ENCODE measurements at regions not wholly inside any gene's neighbourhood (a gene's known extent, or its start where the extent isn't known, plus 50 kb on each side); places are given as distances from the start of the nearest gene placed in this dataset.

DNA sequence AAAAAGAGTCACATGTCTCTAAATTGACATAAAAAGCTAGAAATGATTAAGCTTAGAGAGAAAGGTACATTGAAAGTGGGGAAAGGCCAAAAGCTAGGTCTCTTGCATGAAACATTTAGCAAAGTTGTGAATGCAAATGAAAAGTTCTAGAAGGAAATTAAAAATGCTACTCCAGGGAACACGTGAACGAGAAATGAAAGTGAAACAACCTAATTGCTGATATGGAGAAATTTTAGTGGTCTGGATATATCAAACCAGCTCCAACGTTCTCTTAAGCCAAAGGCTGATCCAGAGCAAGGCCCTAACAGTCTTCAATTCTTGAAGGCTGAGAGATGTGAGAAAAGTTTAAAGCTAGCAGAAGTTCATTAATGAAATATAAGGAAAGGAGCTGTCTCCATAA lies 419.8 kb downstream of the SLITRK6 start:
- ChIA-PET POLR2A (no interaction called here), CTCF (no interaction called here)
- Mint-ChIP-seq H3K4me1 (ENCODE audit: low read depth) (peaks cover 8% of the 10 kb centered on the region), H3K4me3 (no peak overlapping the region), H3K9me3 (no peaks in the 10 kb centered on the region), H3K27me3 (no peaks in the 10 kb centered on the region), H3K27ac (no peak overlapping the region), H3K36me3 (no peaks in the 10 kb centered on the region)
- intact Hi-C loops (cut with micrococcal nuclease): no loop called here
- no peak for DNase-seq

DNA sequence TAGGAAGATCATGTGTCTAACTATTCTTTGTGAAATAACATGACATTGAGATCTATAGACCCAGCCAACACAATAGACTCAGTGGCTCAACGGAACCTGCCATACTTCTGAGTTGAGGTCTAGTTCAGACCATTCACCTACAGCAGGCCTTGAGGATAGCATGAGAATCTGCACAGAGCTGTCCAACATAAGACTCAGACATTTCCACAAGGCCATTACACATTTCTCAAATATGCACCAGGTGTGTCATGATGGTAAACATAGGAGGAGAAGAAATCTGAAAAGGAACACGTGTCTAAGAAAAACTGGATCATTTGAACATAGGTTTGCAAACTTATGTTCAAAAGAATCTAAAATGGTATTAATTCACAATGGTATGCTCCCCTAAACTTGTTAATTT lies 421.4 kb downstream of the SLITRK6 start:
- H3K9me3 Mint-ChIP-seq: peaks cover 3% of the 10 kb centered on the region

DNA sequence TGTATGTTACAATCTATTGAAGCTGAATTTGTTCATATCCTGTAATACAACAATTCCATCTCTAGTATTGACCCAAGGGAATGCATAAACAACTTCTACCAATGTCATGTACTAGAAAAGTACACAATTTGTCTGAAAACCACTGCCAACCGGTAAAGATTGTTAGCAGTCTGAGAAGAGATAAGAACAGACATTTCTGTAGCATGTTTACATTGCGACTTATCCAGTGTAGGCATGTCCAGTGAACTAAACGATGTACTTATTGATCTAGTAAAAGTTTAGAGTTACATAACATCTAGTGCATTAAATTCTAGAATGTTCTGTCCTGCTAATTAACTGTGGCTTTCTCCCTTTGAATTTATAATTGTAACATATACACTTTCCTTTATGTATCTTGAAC lies 425.9 kb downstream of the SLITRK6 start:
- Mint-ChIP-seq H3K27me3 (no peaks in the 10 kb centered on the region), H3K4me3 (no peak overlapping the region), H3K4me1 (ENCODE audit: low read depth) (no peaks in the 10 kb centered on the region), H3K36me3 (no peaks in the 10 kb centered on the region), H3K9me3 (peaks cover 3% of the 10 kb centered on the region), H3K27ac (no peak overlapping the region)
- intact Hi-C loops (cut with micrococcal nuclease): no loop called here
- ChIA-PET CTCF (no interaction called here), POLR2A (no interaction called here)
- DNase-seq: no peak

More for the DNA sequence above, 421.4 kb downstream of the SLITRK6 start:
- no peak overlapping the region for H3K4me3 Mint-ChIP-seq
- no peaks in the 10 kb centered on the region for H3K36me3 Mint-ChIP-seq
- intact Hi-C loops (cut with micrococcal nuclease): no loop called here
- POLR2A ChIA-PET: no interaction called here
- H3K4me1 Mint-ChIP-seq (ENCODE audit: low read depth): peaks cover 8% of the 10 kb centered on the region
- H3K27me3 Mint-ChIP-seq: no peaks in the 10 kb centered on the region
- no peak overlapping the region for H3K27ac Mint-ChIP-seq
- no peak for DNase-seq
- CTCF ChIA-PET: no interaction called here

DNA sequence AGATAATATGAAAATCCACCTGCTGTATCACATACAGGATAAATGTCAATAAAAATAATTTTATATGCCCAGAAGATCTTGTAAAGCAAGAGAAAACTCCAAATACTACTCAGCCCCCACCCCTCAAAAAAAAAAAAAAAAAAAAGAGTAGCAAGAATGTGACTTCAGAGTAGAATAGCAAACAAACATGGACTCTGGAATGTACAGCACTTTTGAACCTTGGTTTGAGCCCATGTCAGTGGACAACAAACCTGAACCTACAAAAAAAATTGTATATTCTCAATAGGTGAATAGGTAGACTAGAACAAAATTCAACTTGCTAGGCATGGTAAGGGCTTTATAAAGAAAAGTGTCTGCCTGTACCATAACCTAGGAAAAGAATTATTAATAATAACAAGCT lies 428.0 kb downstream of the SLITRK6 start:
- no peaks in the 10 kb centered on the region for H3K27me3 Mint-ChIP-seq
- POLR2A ChIA-PET: no interaction called here
- no peak overlapping the region for H3K27ac Mint-ChIP-seq
- CTCF ChIA-PET: no interaction called here
- intact Hi-C loops (cut with micrococcal nuclease): no loop called here
- H3K4me1 Mint-ChIP-seq (ENCODE audit: low read depth): no peaks in the 10 kb centered on the region
- no peaks in the 10 kb centered on the region for H3K36me3 Mint-ChIP-seq
- H3K9me3 Mint-ChIP-seq: peaks cover 3% of the 10 kb centered on the region
- H3K4me3 Mint-ChIP-seq: no peak overlapping the region
- DNase-seq: no peak

DNA sequence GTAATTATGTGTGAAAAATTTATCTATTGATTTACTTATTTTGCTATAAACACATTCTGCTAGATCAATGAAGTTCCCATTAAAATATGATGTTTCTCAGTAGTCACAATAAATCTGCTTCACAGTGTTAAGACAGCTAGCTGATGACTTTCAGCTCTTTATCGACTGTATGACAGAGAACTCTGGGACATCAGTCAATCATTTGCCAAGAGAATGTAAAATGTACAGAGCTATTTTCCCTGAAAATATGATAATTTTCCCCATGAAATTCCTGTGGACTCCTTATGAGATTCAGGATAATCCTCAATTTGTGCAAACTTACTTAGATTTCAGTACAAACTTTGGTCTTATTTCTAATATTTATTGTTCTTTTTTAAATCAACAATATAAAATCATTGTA lies 430.5 kb downstream of the SLITRK6 start:
- CTCF ChIA-PET: no interaction called here
- no peak for DNase-seq
- Mint-ChIP-seq H3K9me3 (peaks cover 3% of the 10 kb centered on the region), H3K27me3 (no peaks in the 10 kb centered on the region), H3K27ac (no peak overlapping the region), H3K4me3 (no peak overlapping the region), H3K36me3 (no peaks in the 10 kb centered on the region), H3K4me1 (ENCODE audit: low read depth) (no peaks in the 10 kb centered on the region)
- POLR2A ChIA-PET: no interaction called here
- intact Hi-C loops (cut with micrococcal nuclease): no loop called here

DNA sequence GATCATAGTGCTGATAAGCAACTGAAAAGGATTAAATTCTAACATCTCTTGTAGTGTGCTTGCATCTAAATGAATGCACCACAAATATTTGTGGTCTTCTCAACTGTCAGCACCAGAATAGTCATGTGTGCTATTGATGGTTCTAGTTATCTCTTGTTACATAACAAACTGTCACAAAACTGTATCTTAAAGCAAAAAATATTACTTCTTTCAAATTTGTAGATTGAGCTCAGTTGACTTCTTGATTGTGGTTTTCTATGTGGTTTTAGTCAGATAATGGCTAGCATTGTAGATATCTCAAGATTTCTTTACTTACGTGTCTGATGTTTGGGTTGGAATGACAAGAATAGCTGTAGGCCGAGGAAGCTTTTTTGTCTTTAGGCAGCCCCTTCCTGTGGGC lies 431.3 kb downstream of the SLITRK6 start:
- CTCF ChIA-PET: interaction anchor here (0.6 kb wide), 2 partner anchors 11 to 22 kb away, joined by 3 to 5 read pairs; no protein-coding TSS in a partner anchor
- Mint-ChIP-seq H3K27me3 (no peaks in the 10 kb centered on the region), H3K4me1 (ENCODE audit: low read depth) (no peaks in the 10 kb centered on the region), H3K9me3 (no peaks in the 10 kb centered on the region), H3K36me3 (no peaks in the 10 kb centered on the region), H3K4me3 (no peak overlapping the region), H3K27ac (no peak overlapping the region)
- no peak for DNase-seq
- intact Hi-C loops (cut with micrococcal nuclease): no loop called here
- POLR2A ChIA-PET: no interaction called here

DNA sequence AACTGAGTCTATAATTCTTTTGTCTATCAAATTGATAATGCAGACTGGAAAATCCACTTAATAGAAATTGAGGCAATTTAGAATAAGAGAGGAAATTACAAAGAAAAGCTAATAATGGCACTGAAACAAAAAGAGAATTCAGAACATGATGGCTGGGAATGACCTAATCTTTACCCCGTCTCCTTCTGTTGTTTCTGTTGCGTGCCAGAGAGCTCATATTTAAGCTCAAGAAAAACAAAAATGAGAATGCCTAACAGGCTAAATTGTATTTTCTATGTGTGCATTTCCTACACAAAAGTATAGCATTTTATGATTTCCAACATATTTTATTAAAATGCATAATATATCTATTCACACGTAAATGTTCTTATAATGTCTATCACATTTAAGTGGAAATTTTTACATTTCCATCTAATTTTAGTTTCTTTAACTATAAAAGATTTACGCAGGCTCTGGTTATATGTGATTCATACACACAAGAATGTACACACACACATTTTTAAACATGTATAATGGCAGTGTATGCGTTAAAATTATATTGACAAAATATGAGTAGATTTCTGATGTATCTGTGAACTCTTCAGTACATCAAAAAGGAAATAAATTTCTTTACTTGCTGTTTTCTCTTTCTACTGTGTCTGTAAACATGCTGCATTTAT lies 432.3 kb downstream of the SLITRK6 start:
- POLR2A ChIA-PET: no interaction called here
- intact Hi-C loops (cut with micrococcal nuclease): no loop called here

DNA sequence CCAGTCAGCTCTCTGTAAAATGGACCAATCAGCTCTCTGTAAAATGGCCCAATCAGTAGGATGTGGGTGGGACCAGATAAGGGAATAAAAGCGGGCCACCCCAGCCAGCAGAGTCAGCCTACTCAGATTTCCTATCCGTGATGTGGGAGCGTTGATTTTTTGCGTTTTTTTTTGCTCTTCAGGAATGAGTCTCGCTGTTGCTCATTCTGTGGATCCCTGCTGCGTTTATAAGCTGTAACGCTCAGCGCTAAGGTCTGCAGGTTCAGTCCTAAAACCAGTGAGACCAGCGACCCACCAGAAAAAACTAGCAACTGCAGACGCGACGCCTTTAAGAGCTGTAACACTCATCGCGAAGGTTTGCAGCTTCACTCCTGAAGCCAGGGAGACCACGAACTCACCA lies 435.7 kb downstream of the SLITRK6 start:
- H3K36me3 Mint-ChIP-seq: no peaks in the 10 kb centered on the region

More for the DNA sequence above, 432.3 kb downstream of the SLITRK6 start:
- DNase-seq: no peak
- no peak overlapping the region for H3K4me3 Mint-ChIP-seq
- CTCF ChIA-PET: no interaction called here
- H3K9me3 Mint-ChIP-seq: peaks cover 7% of the 10 kb centered on the region
- no peaks in the 10 kb centered on the region for H3K27me3 Mint-ChIP-seq
- H3K27ac Mint-ChIP-seq: no peak overlapping the region
- H3K4me1 Mint-ChIP-seq (ENCODE audit: low read depth): no peaks in the 10 kb centered on the region
- H3K36me3 Mint-ChIP-seq: no peaks in the 10 kb centered on the region

DNA sequence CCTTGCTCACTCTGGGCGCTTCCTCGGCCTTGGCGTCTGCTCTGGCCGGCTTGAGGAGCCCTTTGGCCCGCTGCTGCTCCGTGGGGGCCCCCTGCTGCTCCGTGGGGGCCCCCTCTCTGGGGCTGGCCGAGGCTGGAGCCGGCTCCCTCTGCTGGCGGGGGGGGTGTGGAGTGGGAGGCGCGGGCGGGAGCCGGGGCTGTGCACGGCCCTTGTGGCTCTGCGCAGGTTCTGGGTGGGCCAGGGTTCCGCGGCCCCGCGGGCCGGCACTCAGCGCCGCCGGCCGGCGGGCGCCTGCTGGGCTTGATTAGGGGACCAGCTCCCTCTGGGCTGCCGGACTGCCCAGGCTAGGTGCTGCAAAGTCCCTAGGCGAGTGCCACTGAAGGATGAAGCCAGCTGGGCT lies 436.2 kb downstream of the SLITRK6 start:
- no peak overlapping the region for H3K27ac Mint-ChIP-seq
- H3K4me3 Mint-ChIP-seq: no peak overlapping the region
- POLR2A ChIA-PET: no interaction called here
- intact Hi-C loops (cut with micrococcal nuclease): no loop called here
- no peak for DNase-seq
- no peaks in the 10 kb centered on the region for H3K4me1 Mint-ChIP-seq (ENCODE audit: low read depth)
- peaks cover 12% of the 10 kb centered on the region for H3K9me3 Mint-ChIP-seq
- CTCF ChIA-PET: no interaction called here
- H3K36me3 Mint-ChIP-seq: no peaks in the 10 kb centered on the region
- no peaks in the 10 kb centered on the region for H3K27me3 Mint-ChIP-seq

More for the DNA sequence above, 435.7 kb downstream of the SLITRK6 start:
- DNase-seq: no peak
- intact Hi-C loops (cut with micrococcal nuclease): no loop called here
- Mint-ChIP-seq H3K4me3 (no peak overlapping the region), H3K9me3 (peaks cover 10% of the 10 kb centered on the region), H3K27ac (no peak overlapping the region), H3K27me3 (no peaks in the 10 kb centered on the region), H3K4me1 (ENCODE audit: low read depth) (no peaks in the 10 kb centered on the region)
- CTCF ChIA-PET: no interaction called here
- POLR2A ChIA-PET: no interaction called here

DNA sequence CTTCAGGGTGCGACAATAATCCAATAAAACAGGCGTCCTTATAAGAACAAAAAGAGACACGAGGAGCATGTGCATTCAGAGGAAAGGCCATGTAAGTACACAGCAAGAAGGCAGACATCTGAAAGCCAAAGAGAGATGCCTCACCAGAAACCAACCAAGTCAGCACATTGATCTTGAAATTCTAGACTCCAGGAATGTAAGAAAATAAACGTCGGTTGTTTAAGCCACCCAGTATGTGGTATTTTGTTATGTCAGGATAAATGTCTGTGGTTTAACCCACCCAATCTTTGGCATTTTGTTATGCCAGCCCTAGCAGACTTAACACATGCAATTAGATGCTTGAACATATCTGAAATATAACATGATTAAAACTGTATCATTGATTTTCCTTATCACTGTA lies 452.0 kb downstream of the SLITRK6 start:
- H3K4me3 Mint-ChIP-seq: no peak overlapping the region
- no peak for DNase-seq
- ChIA-PET POLR2A (no interaction called here), CTCF (no interaction called here)
- H3K36me3 Mint-ChIP-seq: no peaks in the 10 kb centered on the region
- H3K9me3 Mint-ChIP-seq: peaks cover 2% of the 10 kb centered on the region
- no peak overlapping the region for H3K27ac Mint-ChIP-seq
- no peaks in the 10 kb centered on the region for H3K4me1 Mint-ChIP-seq (ENCODE audit: low read depth)
- intact Hi-C loops (cut with micrococcal nuclease): no loop called here
- no peaks in the 10 kb centered on the region for H3K27me3 Mint-ChIP-seq

DNA sequence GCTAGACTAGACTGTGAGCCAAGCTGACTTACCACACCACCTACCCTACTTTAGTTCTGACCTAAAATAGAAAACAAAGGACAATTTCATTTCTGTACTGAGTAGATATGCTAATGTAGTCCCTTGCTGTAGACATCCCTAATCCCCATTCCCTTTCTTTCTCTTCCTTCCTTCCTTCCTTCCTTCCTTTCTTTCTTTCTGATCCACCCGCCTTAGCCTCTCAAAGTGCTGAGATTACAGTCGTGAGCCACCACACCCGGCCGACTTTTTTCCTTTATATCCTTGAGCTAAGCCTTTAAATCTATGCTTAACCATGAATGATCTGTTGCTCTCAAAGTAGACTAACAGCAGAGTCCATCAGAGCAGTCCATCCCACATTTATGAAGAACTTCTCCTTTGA lies 465.0 kb downstream of the SLITRK6 start:
- no peaks in the 10 kb centered on the region for H3K36me3 Mint-ChIP-seq
- intact Hi-C loops (cut with micrococcal nuclease): no loop called here
- no peak overlapping the region for H3K27ac Mint-ChIP-seq
- ChIA-PET CTCF (no interaction called here), POLR2A (no interaction called here)
- no peaks in the 10 kb centered on the region for H3K27me3 Mint-ChIP-seq
- H3K9me3 Mint-ChIP-seq: peaks cover 2% of the 10 kb centered on the region
- no peak overlapping the region for H3K4me3 Mint-ChIP-seq
- no peak for DNase-seq
- no peaks in the 10 kb centered on the region for H3K4me1 Mint-ChIP-seq (ENCODE audit: low read depth)

DNA sequence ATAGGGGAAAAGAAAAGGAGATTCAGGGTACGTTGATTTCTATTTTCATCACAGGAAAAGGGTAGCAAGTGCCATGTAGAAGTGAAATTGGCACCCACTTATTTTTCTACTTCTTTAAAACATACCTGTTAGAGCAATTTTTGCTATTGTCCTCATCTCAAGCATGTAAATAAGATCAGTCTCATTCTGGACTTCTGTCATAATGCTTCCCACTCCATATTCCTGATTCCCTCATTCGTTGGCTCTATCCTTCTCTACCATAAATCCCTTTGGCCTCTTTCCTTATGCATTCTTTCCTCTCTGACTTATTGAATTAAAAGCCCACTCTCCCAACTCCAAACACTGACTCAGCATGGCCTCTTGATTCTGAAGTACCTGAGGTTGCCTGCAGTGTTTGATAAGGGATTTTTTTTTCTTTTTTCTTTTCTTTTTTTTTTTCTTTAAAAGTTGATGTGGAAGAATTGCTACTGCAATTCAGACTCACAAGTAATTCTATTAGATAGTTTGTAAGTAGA lies 465.7 kb downstream of the SLITRK6 start:
- ChIA-PET CTCF (no interaction called here), POLR2A (no interaction called here)
- Mint-ChIP-seq H3K36me3 (no peaks in the 10 kb centered on the region), H3K4me1 (ENCODE audit: low read depth) (no peaks in the 10 kb centered on the region), H3K27ac (no peak overlapping the region), H3K4me3 (no peak overlapping the region), H3K27me3 (no peaks in the 10 kb centered on the region), H3K9me3 (no peaks in the 10 kb centered on the region)
- DNase-seq: no peak
- intact Hi-C loops (cut with micrococcal nuclease): no loop called here

DNA sequence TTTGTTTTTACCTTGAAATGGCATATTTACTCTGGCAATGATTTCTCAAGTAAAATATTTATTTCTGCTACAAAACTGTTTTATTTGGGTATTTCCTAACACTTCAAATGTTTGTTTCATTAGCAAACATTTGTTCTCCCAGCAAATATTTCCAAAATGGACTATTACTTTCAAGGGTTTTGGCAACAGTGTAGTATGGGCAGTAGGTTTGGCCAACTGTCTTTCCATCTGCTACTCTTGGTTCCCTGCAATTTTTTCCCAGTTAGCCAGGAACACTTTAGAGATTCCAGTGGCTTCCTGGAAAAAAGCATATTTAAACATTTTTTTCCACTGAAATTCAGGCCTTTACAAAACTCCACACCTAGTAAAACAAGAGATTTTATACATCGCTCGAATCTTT lies 466.6 kb downstream of the SLITRK6 start:
- Mint-ChIP-seq H3K36me3 (no peaks in the 10 kb centered on the region), H3K4me1 (ENCODE audit: low read depth) (no peaks in the 10 kb centered on the region), H3K4me3 (no peak overlapping the region), H3K27ac (no peak overlapping the region), H3K9me3 (no peaks in the 10 kb centered on the region), H3K27me3 (no peaks in the 10 kb centered on the region)
- ChIA-PET POLR2A (no interaction called here), CTCF (no interaction called here)
- no peak for DNase-seq
- intact Hi-C loops (cut with micrococcal nuclease): no loop called here
